A673 (cell line): ENCODE measurements at regions not wholly inside any gene's neighbourhood (a gene's known extent, or its start where the extent isn't known, plus 50 kb on each side); places are given as distances from the start of the nearest gene placed in this dataset.

Source experiments
- BruUV-seq: library from RNA; stranded (reverse); fragments of 400-500 nt; replicated peaks from 2 replicates; lab custom pipeline; 2021; lab: Mats Ljungman, UMichigan
- CTCF ChIA-PET: fragments of 300-600 bp; sonication (Branson Sonifier 250); formaldehyde crosslinking; loops from one replicate; lab custom pipeline; 2022; ENCODE audit warnings: antibody characterized with exemption; lab: Charles Lee
- POLR2A ChIA-PET: fragments of 300-600 bp; sonication (Branson Sonifier 250); formaldehyde crosslinking; loops from one replicate; lab custom pipeline; 2022; ENCODE audit warnings: antibody characterized with exemption; ENCODE audit not compliant: low non-redundant PET; lab: Charles Lee
- DNase-seq: peaks from one replicate; pipeline ENCODE4 v3.0.0-alpha.2; 2015; ENCODE audit warnings: low spot score
- H3K27ac ChIP-seq: fragments of 200-600 bp; sonication (generic); 2 replicates; pipeline ENCODE4 v1.5.1; 2016; ENCODE audit warnings: mixed run types, low read depth, mild to moderate bottlenecking, mixed read lengths, antibody characterized with exemption, low read length; ENCODE audit not compliant: poor library complexity, severe bottlenecking
- H3K27me3 ChIP-seq: fragments of 200-600 bp; sonication (generic); replicated peaks from 2 replicates; pipeline ENCODE4 v1.6.1; 2017; ENCODE audit warnings: mixed run types, low read depth, mild to moderate bottlenecking, mixed read lengths, antibody characterized with exemption, low read length; ENCODE audit not compliant: insufficient read depth, poor library complexity
- H3K36me3 ChIP-seq: fragments of 200-600 bp; sonication (generic); 2 replicates; pipeline ENCODE4 v1.6.1; 2016; ENCODE audit warnings: mixed run types, mild to moderate bottlenecking, mixed read lengths, antibody characterized with exemption, low read length; ENCODE audit not compliant: insufficient read depth, poor library complexity, severe bottlenecking
- H3K4me1 ChIP-seq: fragments of 200-600 bp; sonication (generic); 2 replicates; pipeline ENCODE4 v1.6.1; 2017; ENCODE audit warnings: mixed run types, mild to moderate bottlenecking, mixed read lengths, antibody characterized with exemption, low read length; ENCODE audit not compliant: insufficient read depth, poor library complexity, severe bottlenecking
- H3K4me3 ChIP-seq: fragments of 200-600 bp; sonication (generic); 2 replicates; pipeline ENCODE4 v1.5.1; 2016; ENCODE audit warnings: low read depth, mixed run types, mild to moderate bottlenecking, mixed read lengths, low read length; ENCODE audit not compliant: poor library complexity, severe bottlenecking
- H3K9me3 ChIP-seq: fragments of 200-600 bp; sonication (generic); 2 replicates; pipeline ENCODE4 v1.6.1; 2016; ENCODE audit warnings: mixed run types, low read depth, mild to moderate bottlenecking, mixed read lengths, antibody characterized with exemption, low read length; ENCODE audit not compliant: poor library complexity, severe bottlenecking
- CTCF ChIP-seq: fragments of 300-800, 200-600 bp; sonication (generic); conservative IDR thresholded peaks from 2 replicates; pipeline ENCODE4 v1.5.1; 2017; ENCODE audit warnings: low read depth, mild to moderate bottlenecking, antibody characterized with exemption, low read length, moderate library complexity, mixed read lengths
- EZH2 ChIP-seq: fragments of 200-600 bp; sonication (generic); IDR thresholded peaks from 2 replicates; pipeline ENCODE4 v1.6.1; 2017; ENCODE audit warnings: borderline replicate concordance, low read depth, mild to moderate bottlenecking, mixed read lengths, antibody characterized with exemption, low read length; ENCODE audit not compliant: poor library complexity, severe bottlenecking
- intact Hi-C: fragments of 100-400 bp; cut with micrococcal nuclease; formaldehyde crosslinking; loops from one replicate; pipeline ENCODE4 v1.10.0; 2022; ENCODE audit not compliant: unreplicated experiment

DNA sequence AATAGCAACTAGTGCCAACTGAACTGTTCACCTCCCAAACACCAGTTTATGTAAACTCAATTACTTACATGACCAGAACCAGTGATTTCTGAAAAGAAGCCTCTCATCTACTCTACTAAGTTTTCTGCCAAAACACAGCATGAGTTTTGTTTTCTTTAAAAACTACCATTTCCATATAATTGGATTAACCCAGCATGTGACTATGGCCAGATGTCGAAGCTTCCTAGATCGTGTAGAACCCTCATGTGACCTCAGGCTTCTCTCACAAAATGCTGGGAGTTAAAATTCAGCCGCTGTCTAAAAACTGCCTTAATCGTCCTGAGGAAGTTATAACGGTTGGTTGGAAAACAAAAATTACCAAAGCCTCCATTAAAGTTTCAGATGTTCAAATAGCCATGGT is 303.5 kb downstream of the IRX1 start:
- peaks cover 40% of the 10 kb centered on the region for H3K9me3 ChIP-seq
- H3K4me3 ChIP-seq = no peak overlapping the region
- no peak overlapping the region for H3K27ac ChIP-seq
- intact Hi-C loops = no loop called here
- BruUV-seq = no TSS peak
- H3K4me1 ChIP-seq = no peaks in the 10 kb centered on the region
- TF ChIP-seq EZH2 (no peak), CTCF (no peak)
- no peak for DNase-seq
- POLR2A ChIA-PET = no interaction called here
- no peaks in the 10 kb centered on the region for H3K36me3 ChIP-seq
- H3K27me3 ChIP-seq = no peaks in the 10 kb centered on the region
- CTCF ChIA-PET = no interaction called here

DNA sequence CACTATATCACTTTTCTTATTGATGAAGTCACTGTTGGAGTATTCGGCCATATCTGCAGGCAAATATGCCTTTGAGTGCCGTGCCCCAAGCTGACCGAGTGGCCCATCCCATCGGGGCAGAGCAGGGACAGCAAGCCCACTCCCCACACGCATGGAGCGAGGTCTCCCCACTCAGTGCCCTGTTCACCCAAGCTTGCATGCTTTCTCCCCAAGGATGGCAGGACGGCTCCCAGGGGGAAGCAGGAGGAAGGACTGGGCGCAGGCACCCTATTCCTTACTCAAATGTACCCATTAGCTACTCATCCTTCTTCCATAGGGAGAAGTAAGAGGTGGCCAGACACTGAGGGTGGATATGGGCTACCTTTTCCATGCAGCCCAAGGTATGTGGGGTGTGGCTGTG is 309.0 kb downstream of the IRX1 start:
- no peaks in the 10 kb centered on the region for H3K27me3 ChIP-seq
- ChIA-PET POLR2A (no interaction called here), CTCF (no interaction called here)
- H3K4me3 ChIP-seq = no peak overlapping the region
- H3K4me1 ChIP-seq = no peaks in the 10 kb centered on the region
- BruUV-seq = no TSS peak
- intact Hi-C loops = no loop called here
- H3K27ac ChIP-seq = no peak overlapping the region
- TF ChIP-seq CTCF (no peak), EZH2 (no peak)
- peaks cover 39% of the 10 kb centered on the region for H3K9me3 ChIP-seq
- H3K36me3 ChIP-seq = no peaks in the 10 kb centered on the region
- DNase-seq = no peak

DNA sequence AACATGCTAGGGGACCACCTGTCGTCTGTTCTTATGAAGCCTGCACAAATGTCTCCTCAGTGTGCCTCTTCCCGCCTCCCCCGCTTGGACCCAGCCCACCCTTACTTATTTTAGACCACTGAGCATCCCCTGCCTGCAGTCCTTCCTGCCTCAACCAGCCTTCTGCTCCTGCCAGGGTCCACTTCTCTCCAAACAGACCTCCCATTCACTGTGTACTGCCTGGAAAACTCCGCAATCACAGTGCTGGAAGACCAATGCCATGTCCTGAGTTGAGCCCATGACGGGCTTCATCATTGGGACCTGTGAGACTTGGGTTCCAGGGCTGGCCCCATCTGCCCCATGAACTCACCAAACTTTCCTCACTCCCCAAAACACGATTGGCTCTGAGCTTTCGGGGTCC is 309.4 kb downstream of the IRX1 start:
- POLR2A ChIA-PET = no interaction called here
- Histone ChIP-seq H3K4me3 (no peak overlapping the region), H3K9me3 (peaks cover 40% of the 10 kb centered on the region), H3K27me3 (no peaks in the 10 kb centered on the region), H3K4me1 (no peaks in the 10 kb centered on the region), H3K27ac (no peak overlapping the region), H3K36me3 (no peaks in the 10 kb centered on the region)
- TF ChIP-seq EZH2 (no peak), CTCF (no peak)
- intact Hi-C loops = no loop called here
- DNase-seq = no peak
- no TSS peak for BruUV-seq
- CTCF ChIA-PET = no interaction called here
